ENCODE measurements at regions not wholly inside any gene's neighbourhood (a gene's known extent, or its start where the extent isn't known, plus 50 kb on each side); places are given as distances from the start of the nearest gene placed in this dataset.

- no peak for DNase-seq (ENCODE audit: low read depth)
- no peak overlapping the region for H3K4me3 ChIP-seq (ENCODE audit: control insufficient read depth, low read depth, low read length)
- no peak for TF ChIP-seq CTCF (IDR thresholded peaks at IDR 0.05; ENCODE audit: control insufficient read depth, insufficient read depth, low read depth, low read length, missing control alignments)
Measured at GRCh38 chr17:37796076-37796475, 51.2 kb upstream of the HNF1B start.

Data from AG09309 (cell line).